ENCODE measurements at regions not wholly inside any gene's neighbourhood (a gene's known extent, or its start where the extent isn't known, plus 50 kb on each side); places are given as distances from the start of the nearest gene placed in this dataset.

GRCh38 chr9:13485068-13485596 is 205.6 kb upstream of the MPDZ start:
- H3K79me2 ChIP-seq (ENCODE audit: control insufficient read depth, low read length), result no peaks in the 10 kb centered on the region
- no peaks in the 10 kb centered on the region for H3K27me3 ChIP-seq (ENCODE audit: control insufficient read depth, low read length)
- TF ChIP-seq EZH2phosphoT487 (IDR thresholded peaks at IDR 0.05; ENCODE audit: borderline replicate concordance, low read length) (no peak), CTCF (IDR thresholded peaks at IDR 0.05; ENCODE audit: low read depth, low read length, poor library complexity, severe bottlenecking) (no peak)
- H3K4me3 ChIP-seq (ENCODE audit: low read length), result no peak overlapping the region
- H4K20me1 ChIP-seq (ENCODE audit: control insufficient read depth, insufficient read depth, low read depth, low read length), result no peaks in the 10 kb centered on the region
- no peaks in the 10 kb centered on the region for H3K4me1 ChIP-seq (ENCODE audit: control insufficient read depth, low read length)
- H3K9me3 ChIP-seq (ENCODE audit: control insufficient read depth, insufficient read depth, low read length), result no peaks in the 10 kb centered on the region
- H3K9me2 ChIP-seq (replicated peaks; ENCODE audit: control insufficient read depth, low read length), result no peaks in the 10 kb centered on the region
- H3K4me2 ChIP-seq (ENCODE audit: low read length), result no peak overlapping the region
- H3K27ac ChIP-seq (ENCODE audit: low read depth, low read length), result no peak overlapping the region
- no peaks in the 10 kb centered on the region for H3K36me3 ChIP-seq (ENCODE audit: control insufficient read depth, low read length)
- no peaks in the 10 kb centered on the region for H3F3A ChIP-seq (ENCODE audit: control insufficient read depth, insufficient read depth)

GRCh38 chr9:13484186-13484585 is 204.7 kb upstream of the MPDZ start:
- no peak overlapping the region for H3K4me3 ChIP-seq (ENCODE audit: low read length)
- no peaks in the 10 kb centered on the region for H3K4me1 ChIP-seq (ENCODE audit: control insufficient read depth, low read length)
- H3K9me2 ChIP-seq (replicated peaks; ENCODE audit: control insufficient read depth, low read length), result no peaks in the 10 kb centered on the region
- no peaks in the 10 kb centered on the region for H3F3A ChIP-seq (ENCODE audit: control insufficient read depth, insufficient read depth)
- H3K36me3 ChIP-seq (ENCODE audit: control insufficient read depth, low read length), result no peaks in the 10 kb centered on the region
- no peak for TF ChIP-seq EZH2phosphoT487 (IDR thresholded peaks at IDR 0.05; ENCODE audit: borderline replicate concordance, low read length)
- TF ChIP-seq CTCF (IDR thresholded peaks at IDR 0.05; ENCODE audit: low read depth, low read length, poor library complexity, severe bottlenecking), result no peak
- no peak overlapping the region for H3K27ac ChIP-seq (ENCODE audit: low read depth, low read length)
- H3K9me3 ChIP-seq (ENCODE audit: control insufficient read depth, insufficient read depth, low read length), result no peaks in the 10 kb centered on the region
- no peak overlapping the region for H3K4me2 ChIP-seq (ENCODE audit: low read length)
- H4K20me1 ChIP-seq (ENCODE audit: control insufficient read depth, insufficient read depth, low read depth, low read length), result no peaks in the 10 kb centered on the region
- no peaks in the 10 kb centered on the region for H3K79me2 ChIP-seq (ENCODE audit: control insufficient read depth, low read length)
- H3K27me3 ChIP-seq (ENCODE audit: control insufficient read depth, low read length), result no peaks in the 10 kb centered on the region

- no peaks in the 10 kb centered on the region for H3K79me2 ChIP-seq (ENCODE audit: control insufficient read depth, low read length)
- H3K9me3 ChIP-seq (ENCODE audit: control insufficient read depth, insufficient read depth, low read length), result peaks cover 3% of the 10 kb centered on the region; the same call in 1 of the 2 replicates
- H4K20me1 ChIP-seq (ENCODE audit: control insufficient read depth, insufficient read depth, low read depth, low read length), result no peaks in the 10 kb centered on the region
- no peak overlapping the region for H3K4me2 ChIP-seq (ENCODE audit: low read length)
- no peak overlapping the region for H3K27ac ChIP-seq (ENCODE audit: low read depth, low read length)
- H3F3A ChIP-seq (ENCODE audit: control insufficient read depth, insufficient read depth), result no peaks in the 10 kb centered on the region
- H3K9me2 ChIP-seq (replicated peaks; ENCODE audit: control insufficient read depth, low read length), result no peaks in the 10 kb centered on the region
- no peak for TF ChIP-seq CTCF (IDR thresholded peaks at IDR 0.05; ENCODE audit: low read depth, low read length, poor library complexity, severe bottlenecking)
- no peaks in the 10 kb centered on the region for H3K27me3 ChIP-seq (ENCODE audit: control insufficient read depth, low read length)
- no peaks in the 10 kb centered on the region for H3K36me3 ChIP-seq (ENCODE audit: control insufficient read depth, low read length)
- no peaks in the 10 kb centered on the region for H3K4me1 ChIP-seq (ENCODE audit: control insufficient read depth, low read length)
- no peak overlapping the region for H3K4me3 ChIP-seq (ENCODE audit: low read length)
Measured at GRCh38 chr9:13481274-13481673, 201.8 kb upstream of the MPDZ start.

Data from DOHH2 (cell line).